HG03025 (cell line): ENCODE measurements at regions not wholly inside any gene's neighbourhood (a gene's known extent, or its start where the extent isn't known, plus 50 kb on each side); places are given as distances from the start of the nearest gene placed in this dataset.

ENCODE experiments used
- ATAC-seq: cut with Tn5 transposase; IDR thresholded peaks from one replicate; pipeline ENCODE4 v1.9.1; 2021; ENCODE audit warnings: mild to moderate bottlenecking, moderate library complexity; ENCODE audit not compliant: unreplicated experiment, low FRiP score

- ATAC-seq: no peak
Observed at GRCh38 chr2:42928692-42929545, 136.5 kb upstream of the HAAO start.

GRCh38 chr2:42928161-42928691 lies 135.8 kb upstream of the HAAO start:
- ATAC-seq: no peak

DNA sequence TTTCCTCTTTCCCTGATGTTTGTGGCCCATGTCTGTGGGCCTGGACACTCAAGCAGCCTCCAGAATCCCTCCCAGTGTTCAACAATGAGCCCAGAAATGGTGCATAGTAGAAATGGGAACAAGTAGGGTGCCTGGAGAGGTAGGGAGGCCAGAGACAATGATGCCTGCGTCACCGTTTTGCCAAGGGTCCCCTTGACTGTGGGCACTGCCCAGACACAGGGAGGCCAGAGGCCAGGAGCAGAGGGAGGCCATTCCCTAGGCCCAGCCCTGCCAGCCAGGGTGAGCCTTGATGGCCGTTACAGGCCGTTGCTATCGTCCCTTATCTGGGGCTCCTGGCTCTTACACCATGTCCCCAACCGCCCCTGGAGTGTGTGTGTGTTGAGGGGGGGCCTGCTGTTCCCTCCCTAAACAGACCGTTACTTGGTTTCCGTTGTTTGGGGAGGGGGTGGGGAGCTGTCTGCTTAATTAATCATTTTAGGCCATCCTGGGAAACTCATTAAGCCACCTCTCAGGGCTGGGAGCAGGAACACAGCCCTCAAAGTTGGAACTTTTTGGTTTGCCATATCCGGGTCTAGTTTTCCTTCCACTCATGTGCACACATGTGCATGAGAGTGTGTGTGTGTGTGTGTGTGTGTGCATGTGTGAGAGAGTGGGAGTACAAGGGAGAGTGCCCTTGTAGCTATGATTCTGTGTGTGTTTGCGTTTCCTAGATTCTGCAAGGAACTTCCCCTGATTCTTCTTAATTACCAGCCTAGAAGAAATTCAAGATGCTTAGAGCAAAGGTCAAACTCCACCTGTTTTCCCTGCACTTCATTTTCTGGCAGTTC lies 135.2 kb upstream of the HAAO start:
- ATAC-seq: no peak

DNA sequence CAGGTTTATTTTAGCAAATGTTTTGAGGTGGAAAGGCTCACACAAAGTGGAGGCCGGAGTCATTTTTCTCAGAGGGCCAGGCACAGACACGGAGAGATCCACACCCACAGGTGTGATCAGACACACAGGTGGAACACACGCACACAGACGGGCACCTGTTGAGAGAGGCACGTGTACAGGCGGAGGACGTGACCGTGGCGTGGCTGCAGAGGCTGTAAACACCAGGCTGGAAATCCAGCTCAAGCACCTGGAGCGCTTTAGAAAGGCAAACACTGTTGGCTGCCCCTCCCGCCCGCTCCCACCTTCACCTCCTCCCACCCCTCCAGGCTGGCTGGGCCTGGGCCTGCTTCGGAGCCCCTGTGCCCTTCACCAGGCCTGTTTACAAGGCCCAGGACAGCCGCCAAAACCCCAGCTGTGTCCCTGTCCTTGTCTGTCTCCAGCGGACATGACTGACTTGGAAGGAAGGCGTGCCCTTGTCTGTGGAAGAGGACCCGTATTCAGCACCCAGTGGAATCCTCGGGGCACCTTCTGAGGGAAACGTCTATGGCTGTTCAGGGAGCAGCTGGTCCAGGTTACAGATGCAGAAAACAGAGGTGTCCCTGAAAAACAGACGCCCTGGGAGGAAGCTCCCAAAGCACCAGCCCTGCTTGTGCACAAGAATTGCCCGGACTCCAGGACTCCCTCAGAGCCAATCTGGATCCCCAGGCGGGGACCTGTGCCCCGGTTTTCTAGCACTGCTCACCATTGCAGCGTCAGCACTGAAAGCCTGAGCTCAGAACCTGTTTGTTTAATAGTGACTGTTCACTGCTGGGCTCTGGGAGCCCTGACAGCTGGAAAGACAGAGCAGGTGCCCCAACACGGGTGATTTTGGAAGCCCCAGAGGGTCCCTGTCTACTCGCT lies 134.3 kb upstream of the HAAO start:
- ATAC-seq: no peak

DNA sequence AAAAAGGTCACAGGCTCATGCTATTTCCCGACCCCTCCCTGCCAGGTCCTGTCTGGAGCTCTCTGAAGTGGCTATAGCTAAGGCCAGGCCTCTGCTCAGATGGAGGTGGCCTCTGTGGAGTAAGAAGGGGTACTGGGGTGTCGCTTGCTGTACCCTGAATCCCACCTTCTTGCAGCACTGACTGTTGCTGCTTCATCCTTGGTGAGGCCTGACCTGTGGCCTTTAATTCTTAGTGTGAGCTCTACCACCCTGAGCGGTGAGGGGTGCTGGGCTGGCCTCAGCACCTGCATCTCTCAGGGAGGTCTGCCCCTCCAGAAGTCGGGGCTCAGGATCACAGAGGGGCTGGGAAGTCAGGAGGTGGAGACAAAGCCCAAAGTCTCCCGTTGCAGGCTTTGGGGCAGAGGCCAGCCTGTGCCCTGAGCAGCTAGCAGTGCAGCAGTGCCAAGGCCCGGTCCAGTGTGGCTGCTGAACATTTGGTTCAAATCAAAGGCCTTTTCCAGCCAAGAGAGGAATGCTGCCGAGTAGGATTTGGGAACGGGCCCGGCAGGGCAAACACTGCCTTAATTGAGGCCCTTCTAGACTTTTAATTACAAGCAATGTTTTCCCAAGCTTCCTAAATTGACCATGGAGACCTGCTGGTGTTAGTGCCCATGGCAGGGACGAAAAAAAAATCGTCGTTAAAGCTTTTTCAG lies 133.5 kb upstream of the HAAO start:
- no peak for ATAC-seq

- ATAC-seq: no peak
Observed at GRCh38 chr2:42924418-42924886, 132.1 kb upstream of the HAAO start.

- ATAC-seq: no peak
Observed at GRCh38 chr2:42923580-42924417, 131.4 kb upstream of the HAAO start.

- no peak for ATAC-seq
Observed at GRCh38 chr2:42922790-42923579, 130.6 kb upstream of the HAAO start.

DNA sequence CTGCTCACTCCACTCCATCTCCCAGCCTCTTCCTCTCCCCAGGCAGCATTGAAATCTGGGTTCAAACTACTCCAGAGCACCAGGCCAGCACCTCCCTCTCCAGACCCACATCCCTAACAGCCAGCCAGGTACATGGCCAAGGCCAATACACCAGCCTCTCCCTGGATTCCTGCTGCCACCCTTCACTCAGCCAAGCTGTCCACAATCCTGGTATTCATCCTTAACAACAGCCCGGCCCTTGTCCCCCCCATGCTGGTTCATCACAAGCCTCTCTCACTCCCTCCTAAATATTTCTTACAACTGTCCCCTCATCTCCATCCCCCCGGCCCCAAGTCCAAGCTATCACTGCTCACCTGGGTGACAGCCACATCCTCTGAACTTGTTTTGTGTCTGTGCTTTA lies 129.9 kb upstream of the HAAO start:
- no peak for ATAC-seq

GRCh38 chr2:42921721-42922120 lies 129.3 kb upstream of the HAAO start:
- ATAC-seq: no peak

GRCh38 chr2:42921147-42921520 lies 128.8 kb upstream of the HAAO start:
- no peak for ATAC-seq

DNA sequence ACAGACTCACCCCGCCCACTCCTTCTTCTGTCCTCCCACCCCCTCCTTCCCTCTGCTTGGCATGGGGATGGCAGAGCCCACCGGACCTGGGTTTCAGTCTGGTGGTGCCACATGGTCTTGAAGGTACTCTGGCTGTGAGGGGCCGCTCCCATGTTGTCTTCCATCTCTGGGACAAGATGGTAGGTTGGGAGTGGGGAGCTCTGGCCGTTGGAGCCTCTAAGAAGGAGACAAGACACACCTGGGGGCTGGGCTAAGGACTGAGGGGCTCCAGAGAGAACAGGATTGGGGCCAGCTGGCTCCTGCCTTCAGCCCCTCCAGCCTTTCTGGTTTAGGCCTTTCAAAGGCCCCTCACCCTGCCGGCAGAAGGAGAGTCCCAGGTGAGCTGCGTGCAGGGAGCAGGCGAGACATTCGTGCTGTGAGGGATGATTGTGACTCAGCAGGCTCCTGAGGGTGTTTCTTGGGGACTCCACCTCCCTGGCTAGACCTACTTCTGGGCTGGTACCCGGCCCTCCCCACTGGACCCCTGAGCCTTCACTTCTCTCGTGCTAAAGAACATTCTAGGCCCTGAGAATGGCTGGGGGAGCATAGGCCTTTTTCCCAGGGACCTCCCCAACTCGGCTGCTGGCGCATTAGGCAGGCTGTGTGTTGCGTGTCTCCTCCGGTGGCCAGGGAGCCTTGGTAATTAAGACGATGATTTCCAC lies 128.2 kb upstream of the HAAO start:
- ATAC-seq: no peak

GRCh38 chr2:42918671-42919318 lies 126.4 kb upstream of the HAAO start:
- ATAC-seq: no peak

DNA sequence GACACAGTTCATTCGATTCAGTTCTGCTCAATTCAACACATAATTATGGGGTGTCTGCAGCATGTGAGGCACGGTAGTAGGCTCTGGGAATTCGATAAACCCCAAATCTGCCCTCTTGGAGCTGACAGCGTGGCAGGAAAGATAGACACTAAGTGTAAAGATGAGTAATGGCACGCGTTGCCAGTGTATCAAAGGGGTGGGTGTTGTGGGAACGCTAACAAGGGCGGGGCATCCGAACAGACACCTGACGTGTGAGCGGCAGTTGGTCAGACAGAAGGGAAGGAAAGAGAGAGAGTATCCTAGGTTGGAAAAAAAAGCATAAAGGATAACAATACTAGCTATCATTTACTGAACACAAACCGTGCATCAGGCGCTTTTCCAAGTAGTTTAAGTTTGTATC lies 125.7 kb upstream of the HAAO start:
- ATAC-seq: no peak

GRCh38 chr2:42917425-42917927 lies 125.1 kb upstream of the HAAO start:
- no peak for ATAC-seq

GRCh38 chr2:42916324-42916723 lies 123.9 kb upstream of the HAAO start:
- no peak for ATAC-seq

- ATAC-seq: no peak
Observed at GRCh38 chr2:42914860-42915259, 122.5 kb upstream of the HAAO start.
